ENCODE measurements at regions not wholly inside any gene's neighbourhood (a gene's known extent, or its start where the extent isn't known, plus 50 kb on each side); places are given as distances from the start of the nearest gene placed in this dataset.

DNA sequence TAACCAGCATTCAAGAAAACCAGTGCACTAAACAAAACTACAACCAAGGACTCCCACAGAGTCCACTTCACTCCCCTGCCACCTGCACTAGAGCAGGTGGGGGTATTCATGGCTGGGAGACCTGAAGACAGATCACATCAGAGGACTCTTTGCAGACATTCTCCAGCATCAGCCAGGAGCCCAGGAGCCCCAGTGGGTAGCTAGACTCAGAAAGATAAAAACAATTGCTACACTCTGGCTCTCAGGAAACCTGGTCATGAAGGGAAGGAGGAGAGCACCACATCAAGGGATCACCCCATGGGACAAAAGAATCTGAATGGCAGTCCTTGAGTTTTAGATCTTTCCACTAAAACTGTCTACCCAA lies 472.1 kb downstream of the PLPP3 start:
- H3K4me1 ChIP-seq (ENCODE audit: control insufficient read depth in 1 of 2, insufficient read depth in 2 of 2, low read length in 2 of 2) = peaks cover 0 to 3% of the 10 kb centered on the region in 2 experiments
- no peak overlapping the region for H3K4ac ChIP-seq (ENCODE audit: low read depth, low read length)
- no peak overlapping the region for H2BK5ac ChIP-seq (ENCODE audit: low read depth, low read length, poor library complexity)
- no peaks in the 10 kb centered on the region for H3K9me3 ChIP-seq (ENCODE audit: insufficient read depth, low read depth, low read length)
- H3K27me3 ChIP-seq (ENCODE audit: insufficient read depth, low read length) = no peaks in the 10 kb centered on the region
- H3K14ac ChIP-seq (ENCODE audit: low read length) = no peak overlapping the region
- H3K9ac ChIP-seq (ENCODE audit: low read length) = no peak overlapping the region
- no peak overlapping the region for H2AK5ac ChIP-seq (ENCODE audit: low read length)
- no peak overlapping the region for H3K4me2 ChIP-seq (ENCODE audit: low read length)
- peaks cover 2% of the 10 kb centered on the region for H3K79me1 ChIP-seq (ENCODE audit: low read length)
- no peaks in the 10 kb centered on the region for H3K79me2 ChIP-seq (ENCODE audit: control insufficient read depth, insufficient read depth, low read length, poor library complexity)
- H2BK120ac ChIP-seq (ENCODE audit: insufficient read depth, low read length, poor library complexity) = no peak overlapping the region
- no peak overlapping the region for H3K27ac ChIP-seq (ENCODE audit: low read depth, low read length)
- H3K23ac ChIP-seq (ENCODE audit: low read length) = no peak overlapping the region
- H4K8ac ChIP-seq (ENCODE audit: low read depth, low read length) = no peak overlapping the region
- peaks cover 0 to 2% of the 10 kb centered on the region in 2 experiments for H3K36me3 ChIP-seq (ENCODE audit: control insufficient read depth in 1 of 2, insufficient read depth in 2 of 2, low read length in 2 of 2)
- H2AFZ ChIP-seq (ENCODE audit: insufficient read depth, low read length, poor library complexity) = no peak overlapping the region
- no peak overlapping the region for H3K18ac ChIP-seq (ENCODE audit: low read length)
- H3K4me3 ChIP-seq (ENCODE audit: low read depth, low read length) = no peak overlapping the region
- no peak overlapping the region for H4K91ac ChIP-seq (ENCODE audit: low read depth, low read length)
- DNase-seq = no peak
- no peak overlapping the region for H4K12ac ChIP-seq (ENCODE audit: low read depth, low read length)
- H2BK12ac ChIP-seq (ENCODE audit: low read length) = no peak overlapping the region

GRCh38 chr1:56106531-56107274 lies 472.7 kb downstream of the PLPP3 start:
- no peaks in the 10 kb centered on the region for H3K79me2 ChIP-seq (ENCODE audit: control insufficient read depth, insufficient read depth, low read length, poor library complexity)
- no peak overlapping the region for H4K12ac ChIP-seq (ENCODE audit: low read depth, low read length)
- no peak overlapping the region for H4K8ac ChIP-seq (ENCODE audit: low read depth, low read length)
- H3K4me1 ChIP-seq (ENCODE audit: control insufficient read depth in 1 of 2, insufficient read depth in 2 of 2, low read length in 2 of 2) = peaks cover 0 to 3% of the 10 kb centered on the region in 2 experiments
- H3K23ac ChIP-seq (ENCODE audit: low read length) = no peak overlapping the region
- no peak overlapping the region for H4K91ac ChIP-seq (ENCODE audit: low read depth, low read length)
- H3K79me1 ChIP-seq (ENCODE audit: low read length) = peaks cover 2% of the 10 kb centered on the region
- no peak overlapping the region for H2AK5ac ChIP-seq (ENCODE audit: low read length)
- H3K18ac ChIP-seq (ENCODE audit: low read length) = no peak overlapping the region
- no peak overlapping the region for H2AFZ ChIP-seq (ENCODE audit: insufficient read depth, low read length, poor library complexity)
- no peak overlapping the region for H3K4ac ChIP-seq (ENCODE audit: low read depth, low read length)
- peak overlapping the region; percentile 6 for H2BK12ac ChIP-seq (ENCODE audit: low read length)
- no CpG with 5 or more reads among the region's 2 CpGs for WGBS (ENCODE audit: extremely low coverage, insufficient coverage, insufficient read length)
- H2BK5ac ChIP-seq (ENCODE audit: low read depth, low read length, poor library complexity) = no peak overlapping the region
- no peaks in the 10 kb centered on the region for H3K9me3 ChIP-seq (ENCODE audit: insufficient read depth, low read depth, low read length)
- no peak for DNase-seq
- H3K36me3 ChIP-seq (ENCODE audit: control insufficient read depth in 1 of 2, insufficient read depth in 2 of 2, low read length in 2 of 2) = peaks cover 0 to 2% of the 10 kb centered on the region in 2 experiments
- no peak overlapping the region for H2BK120ac ChIP-seq (ENCODE audit: insufficient read depth, low read length, poor library complexity)
- no peak overlapping the region for H3K27ac ChIP-seq (ENCODE audit: low read depth, low read length)
- H3K9ac ChIP-seq (ENCODE audit: low read length) = no peak overlapping the region
- no peak overlapping the region for H3K4me2 ChIP-seq (ENCODE audit: low read length)
- H3K27me3 ChIP-seq (ENCODE audit: insufficient read depth, low read length) = no peaks in the 10 kb centered on the region
- no peak overlapping the region for H3K14ac ChIP-seq (ENCODE audit: low read length)
- H3K4me3 ChIP-seq (ENCODE audit: low read depth, low read length) = no peak overlapping the region

- no CpG with 5 or more reads among the region's 3 CpGs for WGBS (ENCODE audit: extremely low coverage, insufficient coverage, insufficient read length)
- Histone ChIP-seq H2BK120ac (ENCODE audit: insufficient read depth, low read length, poor library complexity) (no peak overlapping the region), H4K91ac (ENCODE audit: low read depth, low read length) (no peak overlapping the region), H3K4me3 (ENCODE audit: low read depth, low read length) (no peak overlapping the region), H3K18ac (ENCODE audit: low read length) (no peak overlapping the region), H3K9ac (ENCODE audit: low read length) (no peak overlapping the region), H3K9me3 (ENCODE audit: insufficient read depth, low read depth, low read length) (no peaks in the 10 kb centered on the region), H4K12ac (ENCODE audit: low read depth, low read length) (no peak overlapping the region), H3K14ac (ENCODE audit: low read length) (no peak overlapping the region), H3K36me3 (ENCODE audit: control insufficient read depth in 1 of 2, insufficient read depth in 2 of 2, low read length in 2 of 2) (peaks cover 0 to 2% of the 10 kb centered on the region in 2 experiments), H4K8ac (ENCODE audit: low read depth, low read length) (no peak overlapping the region), H3K27ac (ENCODE audit: low read depth, low read length) (no peak overlapping the region), H3K4me2 (ENCODE audit: low read length) (no peak overlapping the region), H2AK5ac (ENCODE audit: low read length) (no peak overlapping the region), H3K27me3 (ENCODE audit: insufficient read depth, low read length) (no peaks in the 10 kb centered on the region), H2BK5ac (ENCODE audit: low read depth, low read length, poor library complexity) (peak overlapping the region; percentile 40), H3K23ac (ENCODE audit: low read length) (no peak overlapping the region), H3K79me2 (ENCODE audit: control insufficient read depth, insufficient read depth, low read length, poor library complexity) (no peaks in the 10 kb centered on the region), H2BK12ac (ENCODE audit: low read length) (no peak overlapping the region), H3K4ac (ENCODE audit: low read depth, low read length) (no peak overlapping the region), H3K4me1 (ENCODE audit: control insufficient read depth in 1 of 2, insufficient read depth in 2 of 2, low read length in 2 of 2) (peaks cover 0 to 3% of the 10 kb centered on the region in 2 experiments), H3K79me1 (ENCODE audit: low read length) (peaks cover 2% of the 10 kb centered on the region), H2AFZ (ENCODE audit: insufficient read depth, low read length, poor library complexity) (no peak overlapping the region)
- no peak for DNase-seq
Observed at GRCh38 chr1:56105397-56105796, 474.0 kb downstream of the PLPP3 start.

DNA sequence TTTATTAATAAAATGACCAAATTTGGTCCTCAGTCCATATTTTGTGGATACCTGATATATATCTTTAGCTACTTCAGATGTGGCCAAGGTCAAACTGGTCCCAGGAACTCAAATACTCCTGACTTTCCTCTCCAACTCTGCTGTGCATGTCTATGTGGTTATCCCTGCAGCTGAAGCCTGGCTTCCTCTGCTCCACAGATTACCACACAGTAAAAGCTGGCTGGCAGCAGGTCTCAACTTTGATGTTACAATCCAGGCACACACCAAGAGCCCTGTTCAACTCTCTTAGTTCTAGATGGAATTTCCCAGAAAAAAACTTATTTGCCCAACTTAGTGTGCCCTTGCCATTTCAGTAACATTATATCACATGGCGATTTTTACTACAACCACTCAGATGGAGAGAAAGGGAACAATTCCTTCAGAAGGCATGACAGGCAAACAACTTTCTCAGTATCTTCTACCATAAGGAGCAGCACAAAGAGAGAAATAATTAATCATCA lies 479.5 kb downstream of the PLPP3 start:
- Histone ChIP-seq H3K27ac (ENCODE audit: low read depth, low read length) (no peak overlapping the region), H2BK12ac (ENCODE audit: low read length) (peak overlapping the region; percentile 64)

More for the DNA sequence above, 479.5 kb downstream of the PLPP3 start:
- Histone ChIP-seq H2BK120ac (ENCODE audit: insufficient read depth, low read length, poor library complexity) (no peak overlapping the region), H3K23ac (ENCODE audit: low read length) (no peak overlapping the region), H4K91ac (ENCODE audit: low read depth, low read length) (no peak overlapping the region), H3K4me3 (ENCODE audit: low read depth, low read length) (no peak overlapping the region), H3K79me1 (ENCODE audit: low read length) (peaks cover 3% of the 10 kb centered on the region), H3K27me3 (ENCODE audit: insufficient read depth, low read length) (no peaks in the 10 kb centered on the region), H3K9ac (ENCODE audit: low read length) (no peak overlapping the region), H2AFZ (ENCODE audit: insufficient read depth, low read length, poor library complexity) (no peak overlapping the region), H4K12ac (ENCODE audit: low read depth, low read length) (no peak overlapping the region), H2BK5ac (ENCODE audit: low read depth, low read length, poor library complexity) (no peak overlapping the region), H3K79me2 (ENCODE audit: control insufficient read depth, insufficient read depth, low read length, poor library complexity) (no peaks in the 10 kb centered on the region), H2AK5ac (ENCODE audit: low read length) (no peak overlapping the region), H3K4ac (ENCODE audit: low read depth, low read length) (no peak overlapping the region), H3K4me2 (ENCODE audit: low read length) (no peak overlapping the region), H3K14ac (ENCODE audit: low read length) (no peak overlapping the region), H3K18ac (ENCODE audit: low read length) (no peak overlapping the region), H4K8ac (ENCODE audit: low read depth, low read length) (no peak overlapping the region), H3K36me3 (ENCODE audit: control insufficient read depth in 1 of 2, insufficient read depth in 2 of 2, low read length in 2 of 2) (no peaks in the 10 kb centered on the region), H3K9me3 (ENCODE audit: insufficient read depth, low read depth, low read length) (no peaks in the 10 kb centered on the region), H3K4me1 (ENCODE audit: control insufficient read depth in 1 of 2, insufficient read depth in 2 of 2, low read length in 2 of 2) (peaks cover 2 to 5% of the 10 kb centered on the region in 2 experiments)
- DNase-seq = no peak
- WGBS (ENCODE audit: extremely low coverage, insufficient coverage, insufficient read length) = no CpG with 5 or more reads among the region's 1 CpG

Data from trophoblast cell (in vitro differentiated cells and primary cell).